ENCODE measurements at regions not wholly inside any gene's neighbourhood (a gene's known extent, or its start where the extent isn't known, plus 50 kb on each side); places are given as distances from the start of the nearest gene placed in this dataset.
"Not testable (repeated sequence)": the region's sequence is repeated elsewhere in the genome, so short reads cannot be mapped to it uniquely, and the experiment has no call there.

DNA sequence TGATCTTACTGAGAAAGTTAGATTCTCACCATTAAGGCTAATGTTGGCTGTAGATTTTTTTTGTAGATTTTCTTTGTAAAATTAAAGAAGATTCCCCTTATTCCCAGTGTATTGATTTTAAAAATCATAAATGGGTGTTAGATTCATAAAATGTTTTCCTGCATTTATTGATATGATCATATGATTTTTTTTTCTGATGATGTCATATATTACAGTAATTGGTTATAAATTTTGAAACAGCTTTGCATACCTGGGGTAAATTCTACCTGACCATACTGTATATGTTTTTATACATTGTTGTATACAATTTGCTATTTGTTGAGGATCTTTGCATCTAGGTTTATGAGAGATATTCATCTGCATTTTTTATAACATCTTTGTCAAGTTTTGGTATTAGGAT is 880.3 kb upstream of the GRIA3 start:
- ATAC-seq (ENCODE audit: low read depth in 2 of 2) = no peak
- no peak overlapping the region for H3K4me3 Mint-ChIP-seq
- no peaks in the 10 kb centered on the region for H3K4me1 Mint-ChIP-seq
- H3K27ac Mint-ChIP-seq = no peak overlapping the region
- H3K9me3 Mint-ChIP-seq = peaks cover 2 to 14% (median 9%) of the 10 kb centered on the region in 7 donors
- H3K27me3 Mint-ChIP-seq = no peaks in the 10 kb centered on the region
- no peaks in the 10 kb centered on the region for H3K36me3 Mint-ChIP-seq
- no peak for DNase-seq

GRCh38 chrX:122344816-122345215 is 839.3 kb upstream of the GRIA3 start:
- DNase-seq = no peak
- no peak for ATAC-seq (ENCODE audit: low read depth in 2 of 2)
- no peaks in the 10 kb centered on the region for H3K4me1 Mint-ChIP-seq
- H3K27ac Mint-ChIP-seq = no peak overlapping the region
- no peak overlapping the region for H3K4me3 Mint-ChIP-seq
- peaks cover 0 to 34% (median 8%) of the 10 kb centered on the region in 7 donors for H3K9me3 Mint-ChIP-seq
- H3K36me3 Mint-ChIP-seq = no peaks in the 10 kb centered on the region
- H3K27me3 Mint-ChIP-seq = no peaks in the 10 kb centered on the region

DNA sequence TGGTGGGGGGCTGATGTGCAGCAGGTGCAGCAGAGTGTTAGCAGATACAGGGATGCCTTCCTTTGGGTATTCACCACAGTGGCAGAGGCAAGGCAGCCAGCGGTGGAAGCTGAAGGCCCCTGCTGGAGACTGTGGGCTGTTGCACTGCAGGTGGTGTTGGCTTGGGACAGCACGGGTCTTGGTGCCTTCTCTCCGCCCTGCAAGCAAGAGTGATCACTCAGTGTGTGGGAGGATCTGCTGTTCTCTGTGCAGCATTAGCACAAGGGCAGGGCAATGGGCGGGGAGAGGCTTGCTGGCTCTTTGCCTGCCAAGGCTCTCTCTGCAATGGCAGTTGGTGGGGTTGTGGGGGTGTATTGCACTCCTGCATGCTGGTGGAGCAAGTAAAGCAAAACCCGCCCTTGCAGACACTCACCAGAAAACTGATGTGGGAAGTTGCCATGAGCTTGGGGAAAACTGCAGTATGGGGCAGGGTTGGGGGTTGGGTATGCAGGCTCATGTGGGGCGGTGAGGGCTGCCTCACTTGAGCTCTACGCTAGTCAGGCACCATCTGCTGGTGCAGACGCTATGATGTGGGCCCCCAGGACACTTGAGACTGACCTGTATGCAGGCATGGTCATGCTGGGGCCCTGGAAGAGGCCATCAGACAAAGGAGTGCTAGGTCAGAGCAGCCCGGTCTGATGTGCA is 820.8 kb upstream of the GRIA3 start:
- ATAC-seq (ENCODE audit: low read depth in 2 of 2) (no peak), DNase-seq (no peak)
- H3K4me1 Mint-ChIP-seq = no peaks in the 10 kb centered on the region
- H3K9me3 Mint-ChIP-seq = peaks cover 0 to 3% (median 0%) of the 10 kb centered on the region in 7 donors
- H3K27me3 Mint-ChIP-seq = no peaks in the 10 kb centered on the region
- H3K4me3 Mint-ChIP-seq = no peak overlapping the region
- H3K27ac Mint-ChIP-seq = no peak overlapping the region
- no peaks in the 10 kb centered on the region for H3K36me3 Mint-ChIP-seq

GRCh38 chrX:122375533-122375932 is 808.5 kb upstream of the GRIA3 start:
- not testable (repeated sequence) for H3K27me3 Mint-ChIP-seq; DNase-seq; ATAC-seq (ENCODE audit: low read depth in 2 of 2); H3K36me3 Mint-ChIP-seq; H3K4me1 Mint-ChIP-seq; H3K4me3 Mint-ChIP-seq; H3K27ac Mint-ChIP-seq
- H3K9me3 Mint-ChIP-seq = peaks cover 0 to 13% (median 5%) of the 10 kb centered on the region in 7 donors

GRCh38 chrX:122389005-122389404 is 795.1 kb upstream of the GRIA3 start:
- Mint-ChIP-seq H3K4me3 (no peak overlapping the region), H3K4me1 (no peaks in the 10 kb centered on the region), H3K9me3 (peaks cover 0 to 18% (median 3%) of the 10 kb centered on the region in 7 donors), H3K27me3 (no peaks in the 10 kb centered on the region), H3K36me3 (no peaks in the 10 kb centered on the region), H3K27ac (no peak overlapping the region)
- DNase-seq (no peak), ATAC-seq (ENCODE audit: low read depth in 2 of 2) (no peak)

GRCh38 chrX:122418758-122419157 is 765.3 kb upstream of the GRIA3 start:
- Mint-ChIP-seq H3K4me3 (no peak overlapping the region), H3K4me1 (no peaks in the 10 kb centered on the region), H3K36me3 (no peaks in the 10 kb centered on the region), H3K27me3 (no peaks in the 10 kb centered on the region), H3K27ac (no peak overlapping the region), H3K9me3 (peaks cover 0 to 5% (median 0%) of the 10 kb centered on the region in 7 donors)
- DNase-seq (no peak), ATAC-seq (ENCODE audit: low read depth in 2 of 2) (no peak)

GRCh38 chrX:122421434-122422121 is 762.5 kb upstream of the GRIA3 start:
- DNase-seq (no peak), ATAC-seq (ENCODE audit: low read depth in 2 of 2) (no peak)
- Mint-ChIP-seq H3K4me3 (no peak overlapping the region), H3K27ac (no peak overlapping the region), H3K9me3 (peaks cover 0 to 4% (median 2%) of the 10 kb centered on the region in 7 donors), H3K36me3 (no peaks in the 10 kb centered on the region), H3K4me1 (no peaks in the 10 kb centered on the region), H3K27me3 (no peaks in the 10 kb centered on the region)

DNA sequence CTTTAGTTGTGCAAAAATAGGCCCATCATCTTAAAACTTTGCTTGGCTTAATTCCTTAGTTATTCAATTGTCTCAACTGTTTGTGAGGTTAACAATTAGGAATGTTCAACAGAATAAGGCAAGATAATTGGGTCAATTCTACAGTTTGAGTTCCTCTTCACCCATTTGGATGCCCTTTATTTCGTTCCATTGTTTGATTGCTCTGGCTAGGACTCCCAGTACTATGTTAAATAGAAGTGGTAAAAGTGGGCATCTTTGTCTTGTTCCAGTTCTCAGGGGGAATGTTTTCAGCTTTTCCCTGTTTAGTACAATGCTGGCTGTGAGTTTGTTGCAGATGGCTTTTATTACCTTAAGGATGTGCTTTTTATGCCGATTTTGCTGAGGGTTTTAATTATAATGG is 761.5 kb upstream of the GRIA3 start:
- no peak for ATAC-seq (ENCODE audit: low read depth in 2 of 2)
- no peak overlapping the region for H3K4me3 Mint-ChIP-seq
- DNase-seq = no peak
- peaks cover 0 to 4% (median 2%) of the 10 kb centered on the region in 7 donors for H3K9me3 Mint-ChIP-seq
- H3K4me1 Mint-ChIP-seq = no peaks in the 10 kb centered on the region
- H3K27ac Mint-ChIP-seq = no peak overlapping the region
- no peaks in the 10 kb centered on the region for H3K27me3 Mint-ChIP-seq
- no peaks in the 10 kb centered on the region for H3K36me3 Mint-ChIP-seq

GRCh38 chrX:122434942-122435341 is 749.1 kb upstream of the GRIA3 start:
- Mint-ChIP-seq H3K9me3 (peaks cover 4 to 23% (median 12%) of the 10 kb centered on the region in 7 donors), H3K27me3 (no peaks in the 10 kb centered on the region), H3K4me3 (no peak overlapping the region), H3K4me1 (no peaks in the 10 kb centered on the region), H3K27ac (no peak overlapping the region), H3K36me3 (no peaks in the 10 kb centered on the region)
- DNase-seq = no peak
- ATAC-seq (ENCODE audit: low read depth in 2 of 2) = no peak

DNA sequence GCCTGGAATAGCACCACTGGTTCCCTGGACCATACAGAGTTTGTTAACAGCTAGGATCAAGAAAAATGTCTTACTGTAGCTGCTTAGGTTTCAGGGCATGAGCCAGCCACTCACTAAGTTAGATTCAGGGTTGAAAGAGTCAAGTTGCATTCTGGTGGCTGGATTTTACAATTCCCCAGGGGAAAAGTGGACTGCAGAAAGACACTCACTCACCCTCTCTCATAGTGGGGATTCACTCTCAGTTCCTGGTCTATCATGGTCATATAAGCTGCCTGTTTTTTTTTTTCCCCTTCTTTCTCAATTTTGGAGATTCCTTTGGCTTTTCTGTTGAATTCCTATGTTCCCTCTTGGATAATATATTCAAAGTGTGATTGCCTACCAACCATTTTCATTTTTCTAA is 744.2 kb upstream of the GRIA3 start:
- no peaks in the 10 kb centered on the region for H3K36me3 Mint-ChIP-seq
- no peak overlapping the region for H3K27ac Mint-ChIP-seq
- H3K27me3 Mint-ChIP-seq = no peaks in the 10 kb centered on the region
- no peak overlapping the region for H3K4me3 Mint-ChIP-seq
- DNase-seq = no peak
- peaks cover 2 to 22% (median 10%) of the 10 kb centered on the region in 7 donors for H3K9me3 Mint-ChIP-seq
- no peaks in the 10 kb centered on the region for H3K4me1 Mint-ChIP-seq
- ATAC-seq (ENCODE audit: low read depth in 2 of 2) = no peak

GRCh38 chrX:122440832-122441231 is 743.2 kb upstream of the GRIA3 start:
- Mint-ChIP-seq H3K27ac (no peak overlapping the region), H3K9me3 (peaks cover 2 to 22% (median 10%) of the 10 kb centered on the region in 7 donors), H3K4me3 (no peak overlapping the region), H3K4me1 (no peaks in the 10 kb centered on the region), H3K27me3 (no peaks in the 10 kb centered on the region), H3K36me3 (no peaks in the 10 kb centered on the region)
- DNase-seq = no peak
- no peak for ATAC-seq (ENCODE audit: low read depth in 2 of 2)

GRCh38 chrX:122441451-122441850 is 742.6 kb upstream of the GRIA3 start:
- peaks cover 2 to 18% (median 10%) of the 10 kb centered on the region in 7 donors for H3K9me3 Mint-ChIP-seq
- DNase-seq = no peak
- H3K4me3 Mint-ChIP-seq = no peak overlapping the region
- ATAC-seq (ENCODE audit: low read depth in 2 of 2) = no peak
- H3K4me1 Mint-ChIP-seq = no peaks in the 10 kb centered on the region
- no peaks in the 10 kb centered on the region for H3K27me3 Mint-ChIP-seq
- H3K27ac Mint-ChIP-seq = no peak overlapping the region
- H3K36me3 Mint-ChIP-seq = no peaks in the 10 kb centered on the region

GRCh38 chrX:122445466-122445865 is 738.6 kb upstream of the GRIA3 start:
- H3K27me3 Mint-ChIP-seq = no peaks in the 10 kb centered on the region
- no peak for DNase-seq
- H3K4me3 Mint-ChIP-seq = no peak overlapping the region
- no peak for ATAC-seq (ENCODE audit: low read depth in 2 of 2)
- peaks cover 0 to 11% (median 4%) of the 10 kb centered on the region in 7 donors for H3K9me3 Mint-ChIP-seq
- H3K27ac Mint-ChIP-seq = no peak overlapping the region
- H3K4me1 Mint-ChIP-seq = no peaks in the 10 kb centered on the region
- H3K36me3 Mint-ChIP-seq = no peaks in the 10 kb centered on the region

- no peaks in the 10 kb centered on the region for H3K27me3 Mint-ChIP-seq
- no peaks in the 10 kb centered on the region for H3K4me1 Mint-ChIP-seq
- peaks cover 0 to 7% (median 2%) of the 10 kb centered on the region in 7 donors for H3K9me3 Mint-ChIP-seq
- H3K4me3 Mint-ChIP-seq = no peak overlapping the region
- no peak for ATAC-seq (ENCODE audit: low read depth in 2 of 2)
- no peak for DNase-seq
- H3K36me3 Mint-ChIP-seq = no peaks in the 10 kb centered on the region
- no peak overlapping the region for H3K27ac Mint-ChIP-seq
These were observed 719.7 kb upstream of the GRIA3 start for GRCh38 chrX:122464341-122464740.

Data from naive B cell (primary cell).